AG04449 (cell line): ENCODE measurements at regions not wholly inside any gene's neighbourhood (a gene's known extent, or its start where the extent isn't known, plus 50 kb on each side); places are given as distances from the start of the nearest gene placed in this dataset.
"Not testable (repeated sequence)": the region's sequence is repeated elsewhere in the genome, so short reads cannot be mapped to it uniquely, and the experiment has no call there.

Experiments used
- CTCF ChIA-PET: fragments of 350-600 bp; formaldehyde crosslinking; extraction: SDS; loops from one replicate; lab custom pipeline; 2021; ENCODE audit warnings: antibody characterized with exemption; lab: Yijun Ruan, JAX
- POLR2A ChIA-PET: fragments of 400-600, 350-600 bp; formaldehyde crosslinking; extraction: SDS; loops from one replicate; lab custom pipeline; 2020; ENCODE audit warnings: antibody characterized with exemption, inconsistent platforms; lab: Yijun Ruan, JAX
- DNase-seq: peaks from one replicate; pipeline ENCODE4 v3.0.0-alpha.2; 2010; ENCODE audit warnings: low read depth, low spot score
- H3K4me3 ChIP-seq: 2 replicates; pipeline ENCODE4 v1.5.1; 2011; ENCODE audit warnings: low read depth, mild to moderate bottlenecking, control low read depth, low read length
- TF ChIP-seq, protein P1 (sequence below): IDR thresholded peaks from one replicate; pipeline ENCODE4 v1.5.1; 2011; ENCODE audit warnings: mild to moderate bottlenecking, moderate library complexity, low read length, control low read depth, inconsistent platforms; ENCODE audit not compliant: insufficient read depth; ENCODE audit errors: missing control alignments

DNA sequence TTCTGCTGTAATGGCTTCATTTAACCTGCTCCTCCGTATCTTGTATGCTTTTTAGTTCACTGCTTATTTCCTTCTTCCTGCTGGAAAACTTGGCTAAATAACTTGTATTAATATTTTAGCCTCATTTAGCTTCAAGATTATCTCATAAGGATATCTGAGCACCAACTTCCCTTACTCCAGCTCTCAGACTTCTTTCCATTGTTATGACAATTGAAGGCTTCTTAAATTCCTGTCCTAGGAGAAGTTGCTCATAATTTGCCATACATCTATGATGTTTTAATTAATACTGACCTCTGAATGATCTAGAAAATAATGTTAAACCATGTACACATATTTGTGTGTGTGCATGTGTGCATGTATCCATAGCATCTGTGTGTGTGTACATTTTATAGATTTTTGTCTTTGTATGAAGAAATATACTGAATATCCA is 1524.4 kb upstream of the TPTE start:
- POLR2A ChIA-PET = no interaction called here
- TF ChIP-seq, protein P1, sequence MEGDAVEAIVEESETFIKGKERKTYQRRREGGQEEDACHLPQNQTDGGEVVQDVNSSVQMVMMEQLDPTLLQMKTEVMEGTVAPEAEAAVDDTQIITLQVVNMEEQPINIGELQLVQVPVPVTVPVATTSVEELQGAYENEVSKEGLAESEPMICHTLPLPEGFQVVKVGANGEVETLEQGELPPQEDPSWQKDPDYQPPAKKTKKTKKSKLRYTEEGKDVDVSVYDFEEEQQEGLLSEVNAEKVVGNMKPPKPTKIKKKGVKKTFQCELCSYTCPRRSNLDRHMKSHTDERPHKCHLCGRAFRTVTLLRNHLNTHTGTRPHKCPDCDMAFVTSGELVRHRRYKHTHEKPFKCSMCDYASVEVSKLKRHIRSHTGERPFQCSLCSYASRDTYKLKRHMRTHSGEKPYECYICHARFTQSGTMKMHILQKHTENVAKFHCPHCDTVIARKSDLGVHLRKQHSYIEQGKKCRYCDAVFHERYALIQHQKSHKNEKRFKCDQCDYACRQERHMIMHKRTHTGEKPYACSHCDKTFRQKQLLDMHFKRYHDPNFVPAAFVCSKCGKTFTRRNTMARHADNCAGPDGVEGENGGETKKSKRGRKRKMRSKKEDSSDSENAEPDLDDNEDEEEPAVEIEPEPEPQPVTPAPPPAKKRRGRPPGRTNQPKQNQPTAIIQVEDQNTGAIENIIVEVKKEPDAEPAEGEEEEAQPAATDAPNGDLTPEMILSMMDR = no peak
- CTCF ChIA-PET = no interaction called here
- H3K4me3 ChIP-seq = no peak overlapping the region
- DNase-seq = no peak

DNA sequence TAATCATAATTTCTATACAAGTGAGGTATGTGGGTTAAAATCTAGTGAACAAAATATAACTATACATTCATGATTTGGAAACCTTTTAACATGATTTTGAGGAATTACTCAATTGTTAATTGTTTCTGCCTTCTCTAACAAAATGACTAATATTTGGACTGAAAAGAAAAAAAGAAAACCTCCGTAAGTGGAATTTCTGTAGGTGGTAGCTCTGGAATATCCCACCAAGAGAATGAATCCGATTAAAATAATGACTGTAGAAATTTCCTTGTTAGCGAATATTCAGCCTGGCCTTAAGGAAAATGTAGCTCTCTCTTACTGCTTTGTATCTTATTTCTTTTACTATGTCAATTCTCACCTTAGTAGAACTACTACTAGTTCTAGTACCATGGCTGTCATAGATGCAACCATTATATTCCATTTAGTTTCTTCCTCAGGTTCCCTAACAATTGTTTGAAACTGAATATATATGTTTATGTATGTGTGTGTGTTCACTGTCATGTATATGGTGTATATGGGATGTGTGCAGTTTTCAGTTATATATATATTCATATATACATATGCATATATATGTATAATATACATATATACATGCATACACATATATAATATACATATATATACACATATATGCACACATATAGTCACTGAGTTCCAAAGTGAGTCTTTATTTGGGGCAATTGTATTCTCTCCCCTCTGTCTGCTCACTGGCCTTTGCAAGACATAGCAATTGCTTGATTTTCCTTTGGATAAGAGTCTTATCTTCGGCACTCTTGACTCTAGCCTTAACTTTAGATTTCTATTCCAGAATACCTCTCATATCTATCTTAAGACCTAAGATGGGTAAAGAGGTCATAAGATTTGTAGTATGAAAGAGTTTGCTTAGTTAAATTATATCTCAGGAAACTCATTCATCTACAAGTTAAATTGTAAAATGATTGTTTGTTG is 1523.7 kb upstream of the TPTE start:
- DNase-seq, H3K4me3 ChIP-seq, CTCF ChIA-PET, POLR2A ChIA-PET: not testable (repeated sequence)

DNA sequence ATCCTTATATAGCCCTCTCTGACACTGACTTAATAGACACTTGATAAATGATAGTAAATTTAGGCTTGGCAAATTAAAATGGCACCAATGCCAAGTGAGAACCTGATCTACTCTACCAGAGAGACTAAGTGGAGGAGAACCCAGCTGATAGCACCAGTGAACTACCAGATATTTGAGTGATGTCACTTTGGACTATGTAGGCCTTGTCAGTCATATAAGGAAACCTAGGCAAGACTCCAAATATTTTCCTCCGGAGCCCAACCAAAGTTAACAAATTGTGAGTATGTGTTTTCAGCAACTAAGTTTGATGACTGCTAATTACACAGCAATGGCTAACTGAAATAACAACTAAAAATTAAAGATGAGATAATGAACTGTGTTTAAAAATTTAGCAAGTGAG is 1522.9 kb upstream of the TPTE start:
- DNase-seq, CTCF ChIA-PET, H3K4me3 ChIP-seq, POLR2A ChIA-PET: not testable (repeated sequence)

DNA sequence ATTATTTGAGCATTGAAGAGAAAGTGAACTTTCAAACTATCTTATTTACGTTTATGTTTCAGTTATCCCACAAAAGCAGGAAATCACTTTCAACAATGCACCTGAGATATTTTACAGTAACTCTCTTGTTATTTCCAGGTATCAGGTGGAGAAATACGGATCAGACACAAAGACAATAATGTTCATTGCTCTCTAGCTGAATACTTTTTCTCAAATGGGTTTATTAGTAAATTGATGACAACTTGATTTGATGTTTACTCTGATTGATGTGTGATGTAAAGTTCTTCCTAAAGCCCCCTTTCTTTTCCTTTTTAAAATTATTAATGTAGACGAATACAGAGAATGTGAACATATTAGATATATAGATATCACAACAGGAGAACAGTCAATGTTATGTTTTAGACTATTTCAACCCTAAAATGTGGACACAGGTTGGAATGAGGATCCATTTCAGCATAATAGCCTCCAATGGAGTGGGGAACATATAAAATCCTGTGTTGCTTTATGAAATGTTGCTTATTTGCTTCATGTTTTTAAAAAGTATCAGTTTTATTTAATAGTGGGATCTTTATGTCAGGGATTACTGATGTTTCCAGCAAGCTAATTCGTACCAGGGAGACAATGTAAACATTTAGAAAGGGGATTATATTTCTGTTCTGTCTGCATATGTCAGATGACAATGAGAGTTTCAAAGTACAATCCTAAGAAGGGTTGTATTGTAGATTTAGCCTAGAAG is 1522.3 kb upstream of the TPTE start:
- CTCF ChIA-PET = no interaction called here
- POLR2A ChIA-PET = no interaction called here
- no peak for DNase-seq
- TF ChIP-seq, protein P1 = no peak
- H3K4me3 ChIP-seq = no peak overlapping the region

DNA sequence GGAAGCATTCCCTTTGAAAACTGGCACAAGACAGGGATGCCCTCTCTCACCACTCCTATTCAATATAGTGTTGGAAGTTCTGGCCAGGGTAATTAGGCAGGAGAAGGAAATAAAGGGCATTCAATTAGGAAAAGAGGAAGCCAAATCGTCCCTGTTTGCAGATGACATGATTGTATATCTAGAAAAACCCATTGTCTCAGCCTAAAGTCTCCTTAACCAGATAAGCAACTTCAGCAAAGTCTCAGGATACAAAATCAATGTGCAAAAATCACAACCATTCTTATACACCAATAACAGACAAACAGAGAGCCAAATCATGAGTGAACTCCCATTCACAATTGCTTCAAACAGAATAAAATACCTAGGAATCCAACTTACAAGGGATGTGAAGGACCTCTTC is 1521.3 kb upstream of the TPTE start:
- POLR2A ChIA-PET, DNase-seq, H3K4me3 ChIP-seq, CTCF ChIA-PET: not testable (repeated sequence)

DNA sequence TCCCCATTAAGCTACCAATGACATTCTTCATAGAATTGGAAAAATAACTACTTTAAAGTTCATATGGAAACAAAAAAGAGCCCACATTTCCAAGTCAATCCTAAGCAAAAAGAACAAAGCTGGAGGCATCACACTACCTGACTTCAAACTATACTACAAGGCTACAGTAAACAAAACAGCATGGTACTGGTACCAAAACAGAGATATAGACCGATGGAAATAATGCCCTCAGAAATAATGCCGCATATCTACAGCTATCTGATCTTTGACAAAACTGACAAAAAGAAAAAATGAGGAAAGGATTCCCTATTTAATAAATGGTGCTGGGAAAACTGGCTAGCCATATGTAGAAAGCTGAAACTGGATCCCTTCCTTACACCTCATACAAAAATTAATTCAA is 1520.7 kb upstream of the TPTE start:
- H3K4me3 ChIP-seq, CTCF ChIA-PET, DNase-seq, POLR2A ChIA-PET: not testable (repeated sequence)

DNA sequence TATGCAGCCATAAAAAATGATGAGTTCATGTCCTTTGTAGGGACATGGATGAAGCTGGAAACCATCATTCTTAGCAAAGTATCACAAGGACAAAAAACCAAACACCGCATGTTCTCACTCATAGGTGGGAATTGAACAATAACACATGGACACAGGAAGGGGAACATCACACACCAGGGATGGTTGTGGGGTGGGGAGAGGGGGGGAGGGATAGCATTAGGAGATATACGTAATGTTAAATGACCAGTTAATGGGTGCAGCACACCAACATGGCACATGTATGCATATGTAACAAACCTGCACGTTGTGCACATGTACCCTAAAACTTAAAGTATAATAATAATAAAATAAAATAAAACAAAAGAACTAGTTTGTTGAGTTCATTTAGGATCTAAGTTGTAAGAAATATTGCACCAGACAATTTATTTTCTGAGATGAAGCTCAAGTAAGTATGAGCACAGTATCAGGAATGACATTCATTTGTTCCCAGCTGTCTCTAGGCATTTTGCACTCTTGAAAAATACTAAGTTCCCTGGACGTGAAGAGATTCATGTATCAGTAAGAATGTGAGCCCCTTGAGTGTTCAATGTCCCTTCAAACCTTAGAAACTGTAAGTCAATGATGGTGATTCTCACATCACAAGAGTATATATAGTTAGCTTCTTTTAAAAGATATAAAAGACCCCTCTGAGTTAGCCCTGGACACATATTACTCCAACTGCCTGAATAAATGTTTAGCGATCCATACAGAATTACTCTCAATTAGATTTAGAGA is 1519.3 kb upstream of the TPTE start:
- CTCF ChIA-PET, DNase-seq, POLR2A ChIA-PET, H3K4me3 ChIP-seq: not testable (repeated sequence)

DNA sequence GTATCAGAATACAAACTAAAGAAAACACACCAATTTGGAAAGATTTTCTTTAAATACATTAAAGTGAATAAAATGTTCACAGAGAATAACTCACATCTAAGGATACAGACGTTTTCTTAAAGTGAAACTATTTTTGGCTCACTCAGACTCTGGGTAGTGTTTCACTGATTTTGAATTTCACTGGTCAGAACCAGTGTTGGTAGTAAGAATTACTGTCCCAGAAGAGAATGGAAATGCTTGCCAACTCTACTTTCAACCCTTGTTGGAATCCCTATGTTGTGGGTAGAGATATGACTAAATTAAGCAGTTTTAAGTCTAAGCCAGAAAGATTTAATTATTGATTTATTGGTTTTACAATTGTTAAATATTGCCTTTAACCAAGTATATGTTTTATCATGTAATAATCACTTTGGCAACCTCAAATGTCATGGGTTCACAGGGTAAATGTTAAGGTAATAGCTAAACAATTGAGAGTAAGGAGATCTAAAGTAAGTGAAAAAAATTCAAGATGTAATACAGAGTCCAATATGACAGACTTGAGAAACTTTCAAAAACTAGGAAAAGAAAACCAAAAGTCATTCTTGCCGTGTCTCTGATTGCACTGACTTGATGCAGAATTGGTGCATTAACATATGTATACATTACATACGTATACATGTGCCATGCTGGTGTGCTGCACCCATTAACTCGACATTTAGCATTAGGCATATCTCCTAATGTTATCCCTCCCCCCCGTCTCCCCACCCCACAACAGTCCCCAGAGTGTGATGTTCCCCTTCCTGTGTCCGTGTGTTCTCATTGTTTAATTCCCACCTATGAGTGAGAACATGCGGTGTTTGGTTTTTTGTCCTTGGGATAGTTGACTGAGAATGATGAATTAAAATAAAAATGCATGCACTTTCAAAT is 1517.2 kb upstream of the TPTE start:
- CTCF ChIA-PET, DNase-seq, POLR2A ChIA-PET, H3K4me3 ChIP-seq: not testable (repeated sequence)

DNA sequence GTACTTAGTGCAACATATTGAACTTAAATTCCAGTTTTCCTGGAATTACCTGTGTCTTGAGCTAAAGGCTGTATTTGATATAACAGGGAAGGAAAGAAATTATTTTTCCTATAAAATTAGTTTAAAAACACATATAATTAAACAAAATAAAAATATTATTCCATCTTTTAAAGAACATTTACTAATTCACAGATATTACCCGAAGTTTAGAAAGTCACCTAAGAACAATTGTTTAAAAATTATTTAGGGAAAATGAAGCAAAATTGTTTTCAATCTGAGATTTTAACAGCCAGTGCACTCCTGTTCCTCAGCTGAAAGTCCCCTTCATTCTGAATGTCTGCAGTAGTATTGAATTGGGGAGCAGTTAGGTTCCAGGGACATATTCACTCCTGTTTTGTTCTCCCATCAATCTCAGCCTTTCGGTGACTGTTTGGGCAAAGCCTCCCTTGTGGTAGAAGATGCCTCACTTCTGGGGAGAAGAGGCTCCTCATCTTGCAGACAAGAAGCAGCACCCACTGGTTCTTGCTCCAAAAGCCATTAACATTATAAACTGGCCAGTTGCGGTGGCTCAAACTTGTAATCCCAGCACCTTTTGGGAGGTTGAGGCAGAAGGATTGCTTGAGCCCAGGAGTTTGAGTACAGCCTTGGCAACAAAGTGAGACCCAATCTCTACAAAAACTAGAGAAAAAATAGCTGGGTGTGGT is 1516.4 kb upstream of the TPTE start:
- H3K4me3 ChIP-seq, CTCF ChIA-PET, DNase-seq, POLR2A ChIA-PET: not testable (repeated sequence)

DNA sequence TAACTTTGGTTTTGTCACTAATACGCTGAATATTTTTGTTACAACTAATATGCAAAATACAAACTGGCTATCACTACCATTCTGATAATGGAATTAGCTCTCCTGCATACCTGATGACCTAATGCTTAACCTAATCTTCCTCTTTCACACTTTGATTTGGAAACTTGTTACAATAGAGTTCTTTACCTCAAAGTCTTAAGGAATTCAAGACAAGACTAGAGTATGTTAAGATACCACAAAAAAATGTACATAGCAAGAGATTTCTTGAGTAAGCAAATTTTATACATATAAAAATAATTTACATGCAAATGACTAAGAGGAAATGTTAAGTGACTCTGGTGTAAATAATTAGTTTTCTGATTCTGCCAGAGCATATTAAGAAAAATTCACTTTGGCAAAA is 1515.7 kb upstream of the TPTE start:
- POLR2A ChIA-PET, DNase-seq, H3K4me3 ChIP-seq, CTCF ChIA-PET: not testable (repeated sequence)

DNA sequence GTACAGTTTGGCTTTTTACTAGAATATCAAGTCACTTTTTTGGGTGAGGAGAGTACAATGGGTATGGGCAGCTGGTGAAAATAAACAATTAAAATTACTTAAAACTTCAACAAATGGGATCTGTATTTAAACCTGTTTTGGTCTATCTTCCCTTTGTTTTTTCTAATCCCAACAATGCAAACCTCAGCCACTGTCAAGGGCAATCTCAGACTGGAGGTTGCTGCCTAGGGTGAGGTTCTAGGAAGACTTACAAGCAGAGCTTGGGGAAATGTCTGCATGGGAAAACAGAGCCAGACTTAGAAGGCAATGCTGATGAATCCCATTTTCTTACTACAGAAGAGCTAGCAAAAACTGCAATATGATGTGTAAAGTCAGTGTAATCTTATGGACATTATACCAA is 1515.3 kb upstream of the TPTE start:
- H3K4me3 ChIP-seq, POLR2A ChIA-PET, CTCF ChIA-PET, DNase-seq: not testable (repeated sequence)

DNA sequence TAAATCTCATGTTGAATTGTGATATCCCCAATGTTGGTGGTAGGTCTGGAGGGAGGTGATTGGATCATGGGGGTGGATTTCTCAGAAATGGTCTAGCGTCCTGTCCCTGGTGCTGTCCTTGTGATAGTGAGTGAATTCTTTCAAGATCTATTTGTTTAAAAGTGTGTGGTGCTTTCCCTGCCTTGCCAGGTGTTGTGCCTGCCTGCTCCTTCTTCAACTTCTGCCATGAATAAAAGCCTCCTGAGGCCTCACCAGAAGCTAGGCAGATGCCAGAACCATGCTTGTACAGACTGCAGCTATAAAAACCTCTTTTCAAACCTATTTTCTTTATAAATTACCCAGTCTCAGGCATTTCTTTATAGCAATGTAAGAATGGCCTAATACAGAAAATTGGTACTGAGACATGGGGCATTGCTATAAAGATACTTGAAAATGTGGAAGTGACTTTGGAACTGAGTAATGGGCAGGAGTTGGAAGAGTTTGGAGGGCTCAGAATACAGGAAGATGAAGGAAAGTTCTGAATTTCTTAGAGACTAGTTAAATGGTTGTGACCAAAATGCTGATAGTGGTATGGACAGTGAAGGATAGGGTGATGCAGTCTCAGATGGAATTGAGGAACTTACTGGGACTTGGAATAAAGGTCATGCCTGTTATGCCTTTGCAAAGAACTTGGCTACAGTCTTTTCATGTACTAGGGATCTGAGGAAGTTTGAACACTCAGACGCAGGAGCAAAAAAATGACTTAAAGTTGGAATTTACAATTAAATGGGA is 1514.6 kb upstream of the TPTE start:
- H3K4me3 ChIP-seq, DNase-seq, POLR2A ChIA-PET, CTCF ChIA-PET: not testable (repeated sequence)
